Natural killer cell (primary cell): ENCODE measurements at regions not wholly inside any gene's neighbourhood (a gene's known extent, or its start where the extent isn't known, plus 50 kb on each side); places are given as distances from the start of the nearest gene placed in this dataset.

ENCODE experiments used
- ATAC-seq, 3 donors: fragments of 150-1000 bp in 2 of 3; fragments of 200-7000 bp in 1 of 3; cut with Tn5 transposase; 1 replicate in 1 of 3; 2 replicates in 2 of 3; pipeline ENCODE4 v1.10.0; 2021; ENCODE audit warnings: mild to moderate bottlenecking in 2 of 3, moderate library complexity in 2 of 3
- DNase-seq, 2 donors: peaks; one replicate each; pipeline versions ENCODE4 v3.0.0 to v3.0.0-alpha.2; 2013 to 2021; ENCODE audit warnings: mixed read lengths in 1 of 2
- H3K27ac ChIP-seq: one replicate; pipeline ENCODE4 v1.5.1; 2013; ENCODE audit warnings: mild to moderate bottlenecking, low read length
- H3K27me3 ChIP-seq: one replicate; pipeline ENCODE4 v1.6.1; 2013; ENCODE audit warnings: low read length; ENCODE audit not compliant: control insufficient read depth, insufficient read depth
- H3K36me3 ChIP-seq: one replicate; pipeline ENCODE4 v1.6.1; 2013; ENCODE audit warnings: low read length; ENCODE audit not compliant: control insufficient read depth, insufficient read depth
- H3K4me1 ChIP-seq: one replicate; pipeline ENCODE4 v1.6.1; 2013; ENCODE audit warnings: low read length; ENCODE audit not compliant: control insufficient read depth, insufficient read depth
- H3K4me3 ChIP-seq: one replicate; pipeline ENCODE4 v1.5.1; 2013; ENCODE audit warnings: low read length
- H3K9me3 ChIP-seq: one replicate; pipeline ENCODE4 v1.6.1; 2013; ENCODE audit warnings: low read length; ENCODE audit not compliant: control insufficient read depth, insufficient read depth
- H3K27ac Mint-ChIP-seq, 2 donors: one replicate each; pipeline ENCODE4 v1.8.0; 2022; ENCODE audit warnings: mild to moderate bottlenecking in 2 of 2, mixed read lengths in 2 of 2, moderate library complexity in 1 of 2
- H3K27me3 Mint-ChIP-seq, 2 donors: one replicate each; pipeline ENCODE4 v1.8.0; 2022; ENCODE audit warnings: low read depth in 2 of 2, mixed read lengths in 2 of 2
- H3K36me3 Mint-ChIP-seq: one replicate; pipeline ENCODE4 v1.8.0; 2022; ENCODE audit warnings: mixed read lengths
- H3K4me1 Mint-ChIP-seq, 2 donors: one replicate each; pipeline ENCODE4 v1.8.0; 2022; ENCODE audit warnings: mixed read lengths in 2 of 2
- H3K4me3 Mint-ChIP-seq: one replicate; pipeline ENCODE4 v1.8.0; 2022; ENCODE audit warnings: mild to moderate bottlenecking, moderate library complexity, mixed read lengths
- H3K9me3 Mint-ChIP-seq, 2 donors: one replicate each; pipeline ENCODE4 v1.8.0; 2022; ENCODE audit warnings: mixed read lengths in 2 of 2
- CTCF ChIP-seq: fragments of 200-600 bp; IDR thresholded peaks from one replicate; pipeline ENCODE4 v1.8.0; 2022; ENCODE audit warnings: antibody characterized with exemption
- WGBS: methylation state at CpG from one replicate; pipeline ENCODE4 v1.1.7; 2013; ENCODE audit warnings: missing lambda C conversion rate; ENCODE audit not compliant: insufficient coverage; 5-methylcytosine and 5-hydroxymethylcytosine counted together
- intact Hi-C: fragments of 100-400 bp; cut with micrococcal nuclease; formaldehyde crosslinking; loops from one replicate; pipeline ENCODE4 v1.14.2; 2022

- no peak overlapping the region for H3K27ac ChIP-seq
- peaks cover 10 to 16% of the 10 kb centered on the region in 2 donors for H3K9me3 Mint-ChIP-seq
- no peak for ATAC-seq
- H3K27me3 Mint-ChIP-seq = no peaks in the 10 kb centered on the region
- no peaks in the 10 kb centered on the region for H3K27me3 ChIP-seq
- intact Hi-C loops = no loop called here
- WGBS = no CpG with 5 or more reads among the region's 3 CpGs
- H3K4me1 ChIP-seq = no peaks in the 10 kb centered on the region
- no peaks in the 10 kb centered on the region for H3K36me3 ChIP-seq
- no peaks in the 10 kb centered on the region for H3K9me3 ChIP-seq
- DNase-seq = no peak
- no peak overlapping the region for H3K27ac Mint-ChIP-seq
- no peaks in the 10 kb centered on the region for H3K4me1 Mint-ChIP-seq
- no peak overlapping the region for H3K4me3 ChIP-seq
- H3K4me3 Mint-ChIP-seq = no peak overlapping the region
- H3K36me3 Mint-ChIP-seq = no peaks in the 10 kb centered on the region
- no peak for TF ChIP-seq CTCF
Observed at GRCh38 chr5:9743507-9743906, 113.4 kb upstream of the TAS2R1 start.

GRCh38 chr5:9742848-9743247 lies 112.7 kb upstream of the TAS2R1 start:
- 86% methylated on average over 1 of the region's 1 CpG for WGBS
- no peaks in the 10 kb centered on the region for H3K36me3 ChIP-seq
- intact Hi-C loops = no loop called here
- Mint-ChIP-seq H3K27ac (no peak overlapping the region), H3K4me1 (no peaks in the 10 kb centered on the region), H3K4me3 (no peak overlapping the region), H3K9me3 (peaks cover 10 to 14% of the 10 kb centered on the region in 2 donors), H3K27me3 (no peaks in the 10 kb centered on the region), H3K36me3 (no peaks in the 10 kb centered on the region)
- H3K27me3 ChIP-seq = no peaks in the 10 kb centered on the region
- no peak overlapping the region for H3K4me3 ChIP-seq
- TF ChIP-seq CTCF = no peak
- no peak for ATAC-seq
- DNase-seq = no peak
- H3K27ac ChIP-seq = no peak overlapping the region
- H3K4me1 ChIP-seq = no peaks in the 10 kb centered on the region
- H3K9me3 ChIP-seq = no peaks in the 10 kb centered on the region

GRCh38 chr5:9739135-9739534 lies 109.0 kb upstream of the TAS2R1 start:
- Histone ChIP-seq H3K36me3 (no peaks in the 10 kb centered on the region), H3K4me1 (no peaks in the 10 kb centered on the region), H3K9me3 (no peaks in the 10 kb centered on the region), H3K27ac (no peak overlapping the region), H3K4me3 (no peak overlapping the region), H3K27me3 (no peaks in the 10 kb centered on the region)
- no peak for TF ChIP-seq CTCF
- ATAC-seq (no peak), DNase-seq (no peak)
- H3K4me1 Mint-ChIP-seq = no peaks in the 10 kb centered on the region
- peaks cover 0 to 5% of the 10 kb centered on the region in 2 donors for H3K9me3 Mint-ChIP-seq
- no peaks in the 10 kb centered on the region for H3K36me3 Mint-ChIP-seq
- intact Hi-C loops = no loop called here
- H3K27ac Mint-ChIP-seq = no peak overlapping the region
- WGBS = 73% methylated on average over 3 of the region's 3 CpGs
- H3K27me3 Mint-ChIP-seq = no peaks in the 10 kb centered on the region
- H3K4me3 Mint-ChIP-seq = no peak overlapping the region

- intact Hi-C loops = no loop called here
- Histone ChIP-seq H3K4me3 (no peak overlapping the region), H3K4me1 (no peaks in the 10 kb centered on the region), H3K27me3 (no peaks in the 10 kb centered on the region), H3K9me3 (no peaks in the 10 kb centered on the region), H3K36me3 (no peaks in the 10 kb centered on the region), H3K27ac (no peak overlapping the region)
- ATAC-seq = no peak
- no peak for TF ChIP-seq CTCF
- H3K4me1 Mint-ChIP-seq = no peaks in the 10 kb centered on the region
- 77% methylated on average over 4 of the region's 4 CpGs for WGBS
- H3K36me3 Mint-ChIP-seq = no peaks in the 10 kb centered on the region
- no peak overlapping the region for H3K27ac Mint-ChIP-seq
- H3K4me3 Mint-ChIP-seq = no peak overlapping the region
- H3K27me3 Mint-ChIP-seq = no peaks in the 10 kb centered on the region
- DNase-seq = no peak
- H3K9me3 Mint-ChIP-seq = peaks cover under 1 to 5% of the 10 kb centered on the region in 2 donors
Observed at GRCh38 chr5:9737265-9737664, 107.1 kb upstream of the TAS2R1 start.
